ENCODE measurements at regions not wholly inside any gene's neighbourhood (a gene's known extent, or its start where the extent isn't known, plus 50 kb on each side); places are given as distances from the start of the nearest gene placed in this dataset.

DNA sequence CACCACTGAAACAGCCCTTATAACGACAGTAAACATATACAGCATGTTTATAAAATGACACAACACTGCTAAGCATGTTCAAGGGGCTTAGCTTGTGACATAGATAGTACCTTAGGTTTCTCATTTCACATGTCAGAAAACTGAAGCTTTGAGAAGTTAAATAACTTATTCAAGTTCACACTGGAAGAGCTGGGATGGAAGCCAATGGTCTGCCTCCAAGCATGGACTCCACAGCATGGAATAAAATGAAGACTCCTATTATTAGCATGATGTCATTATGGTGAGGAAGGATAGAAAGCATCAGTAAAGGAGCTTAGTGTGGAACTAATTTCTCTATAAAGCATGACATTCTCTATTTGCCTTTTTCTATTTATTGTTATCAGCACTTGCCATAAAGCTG lies 316.7 kb downstream of the PLK2 start (continued):
- TF ChIP-seq EGR1 (IDR thresholded peaks at IDR 0.05; ENCODE audit: borderline replicate concordance, low read depth, low read length), result no peak
- TF ChIP-seq CREB1 (IDR thresholded peaks at IDR 0.05), result no peak
- no peak for TF ChIP-seq KDM4A (IDR thresholded peaks at IDR 0.05; ENCODE audit: low read depth, low read length, severe bottlenecking)
- no peak for TF ChIP-seq SIX5 (IDR thresholded peaks at IDR 0.05; ENCODE audit: low read depth, low read length)

All from H1 (cell line).